GM12878 (cell line): ENCODE measurements at regions not wholly inside any gene's neighbourhood (a gene's known extent, or its start where the extent isn't known, plus 50 kb on each side); places are given as distances from the start of the nearest gene placed in this dataset.

ENCODE experiments used
- ATAC-seq: fragments of 200-7000 bp; cut with Tn5 transposase; 3 replicates; pipeline ENCODE4 v1.9.1; 2020; ENCODE audit warnings: mild to moderate bottlenecking, moderate library complexity
- BruUV-seq: library from RNA; stranded (reverse); fragments of 400-500 nt; replicated peaks from 2 replicates; lab custom pipeline; 2021; lab: Mats Ljungman, UMichigan
- CTCF ChIA-PET: fragments of 300-600 bp; sonication (Branson Sonifier 250); formaldehyde crosslinking; extraction: SDS; loops from one replicate; lab custom pipeline; 2021; ENCODE audit warnings: inconsistent platforms; lab: Yijun Ruan, JAX
- POLR2A ChIA-PET: fragments of 350-600 bp; formaldehyde crosslinking; extraction: SDS; loops from one replicate; lab custom pipeline; 2021; ENCODE audit warnings: inconsistent platforms; lab: Charles Lee
- RAD21 ChIA-PET: fragments of 300-600 bp; sonication (Branson Sonifier 250); formaldehyde crosslinking; loops from one replicate; lab custom pipeline; 2023; ENCODE audit warnings: antibody characterized with exemption; ENCODE audit not compliant: unreplicated experiment; lab: Charles Lee
- SMC1A ChIA-PET: fragments of 300-600 bp; sonication (Branson Sonifier 250); formaldehyde crosslinking; loops from one replicate; lab custom pipeline; 2023; ENCODE audit not compliant: unreplicated experiment, uncharacterized antibody; lab: Charles Lee
- DNase-seq: peaks from one replicate; pipeline ENCODE4 v3.0.0-alpha.2; 2011; ENCODE audit warnings: low read depth, low spot score
- FAIRE-seq: peaks from 3 replicates; lab custom pipeline; 2011; peaks lifted over from hg19 to GRCh38; lab: Jason Lieb, UNC
- H2AFZ ChIP-seq: 2 replicates; pipeline ENCODE4 v1.6.0; 2011; ENCODE audit warnings: low read depth, low read length, control low read depth; ENCODE audit not compliant: control insufficient read depth
- H3K27ac ChIP-seq: 2 replicates; pipeline ENCODE4 v1.5.1; 2011; ENCODE audit warnings: control low read depth; ENCODE audit not compliant: control insufficient read depth, insufficient read depth
- H3K27me3 ChIP-seq, 2 experiments: replicated peaks in 1 of 2; 2 replicates each; pipeline versions ENCODE4 v1.6.0 to v1.6.1; 2011; ENCODE audit warnings: low read length in 1 of 2; ENCODE audit not compliant: control insufficient read depth in 2 of 2, insufficient read depth in 2 of 2
- H3K36me3 ChIP-seq, 2 experiments: 2 replicates each; pipeline ENCODE4 v1.5.1; 2011; ENCODE audit warnings: low read length in 1 of 2; ENCODE audit not compliant: control insufficient read depth in 2 of 2, insufficient read depth in 2 of 2
- H3K4me1 ChIP-seq: 2 replicates; pipeline ENCODE4 v1.6.1; 2011; ENCODE audit warnings: mild to moderate bottlenecking, low read length, moderate library complexity, mixed read lengths; ENCODE audit not compliant: control insufficient read depth, insufficient read depth
- H3K4me2 ChIP-seq: 2 replicates; pipeline ENCODE4 v1.6.0; 2011; ENCODE audit warnings: control low read depth; ENCODE audit not compliant: control insufficient read depth, insufficient read depth
- H3K4me3 ChIP-seq: fragments of 200-600 bp; sonication (generic); 2 replicates; pipeline ENCODE4 v1.5.1; 2016
- H3K79me2 ChIP-seq: 2 replicates; pipeline ENCODE4 v1.6.0; 2011; ENCODE audit warnings: low read length; ENCODE audit not compliant: control insufficient read depth, insufficient read depth
- H3K9ac ChIP-seq: 2 replicates; pipeline ENCODE4 v1.8.0; 2011; ENCODE audit warnings: low read length, control low read depth, mixed read lengths; ENCODE audit not compliant: control insufficient read depth, insufficient read depth
- H3K9me3 ChIP-seq: replicated peaks from 3 replicates; pipeline ENCODE4 v1.5.1; 2011; ENCODE audit warnings: mild to moderate bottlenecking, low read length; ENCODE audit not compliant: control insufficient read depth, insufficient read depth
- H4K20me1 ChIP-seq: 2 replicates; pipeline ENCODE4 v1.6.0; 2011; ENCODE audit not compliant: control insufficient read depth, insufficient read depth
- GABPA ChIP-seq: IDR thresholded peaks from 2 replicates; pipeline ENCODE4 v1.6.1; 2014; ENCODE audit warnings: antibody characterized with exemption, low read depth, mild to moderate bottlenecking, inconsistent platforms
- MAX ChIP-seq: IDR thresholded peaks from 2 replicates; pipeline ENCODE4 v1.6.1; 2012; ENCODE audit warnings: low read depth, low read length, improper control_type of control experiment
- NBN ChIP-seq: fragments of 450-650 bp; IDR thresholded peaks from 2 replicates; pipeline ENCODE4 v1.6.1; 2016
- NR2C1 ChIP-seq: fragments of 450-650 bp; IDR thresholded peaks from 2 replicates; pipeline ENCODE4 v1.6.1; 2017; ENCODE audit warnings: antibody characterized with exemption, mild to moderate bottlenecking, moderate library complexity
- NR2F1 ChIP-seq: fragments of 450-650 bp; conservative IDR thresholded peaks from 2 replicates; pipeline ENCODE4 v1.6.1; 2017; ENCODE audit warnings: mild to moderate bottlenecking
- NRF1 ChIP-seq: conservative IDR thresholded peaks from 2 replicates; pipeline ENCODE4 v1.6.1; 2011; ENCODE audit warnings: mild to moderate bottlenecking, low read depth, low read length, improper control_type of control experiment
- ZZZ3 ChIP-seq: IDR thresholded peaks from 2 replicates; pipeline ENCODE4 v1.6.1; 2011; ENCODE audit warnings: low read depth; ENCODE audit not compliant: control insufficient read depth, insufficient read length
- WGBS: methylation state at CpG from one replicate; pipeline ENCODE4 v1.1.6; 2016; ENCODE audit warnings: low lambda C conversion rate; ENCODE audit not compliant: insufficient replicate concordance, insufficient coverage; ENCODE audit errors: missing lambda C conversion rate; 5-methylcytosine and 5-hydroxymethylcytosine counted together
- in situ Hi-C: fragments of 300-500 bp; cut with MboI; formaldehyde crosslinking; loops from 9 replicates; pipeline ENCODE4 v1.14.3; 2018; ENCODE audit warnings: mixed read lengths
- intact Hi-C: fragments of 100-400 bp; cut with micrococcal nuclease; formaldehyde crosslinking; loops from one replicate; pipeline ENCODE4 v1.14.2; 2022; ENCODE audit not compliant: unreplicated experiment

DNA sequence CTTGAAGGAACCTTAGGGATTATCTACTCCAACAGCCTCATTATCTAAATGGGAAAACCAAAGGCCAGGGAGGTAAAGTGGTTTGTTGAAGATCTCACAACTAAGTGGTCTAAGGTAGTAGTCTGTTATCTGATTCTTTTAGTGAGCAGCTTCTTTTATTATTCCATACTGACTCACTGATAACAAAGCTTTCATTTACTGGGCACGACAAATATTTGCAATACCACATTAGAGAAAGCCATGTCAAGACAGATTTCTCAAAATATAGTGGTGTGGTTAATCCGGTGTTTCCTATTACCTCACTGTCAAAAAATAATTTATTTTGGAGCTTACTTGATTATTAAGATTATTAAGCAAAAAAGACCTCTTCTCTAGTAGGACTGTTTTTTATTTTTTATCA, 369.1 kb downstream of the S1PR1 start:
- Histone ChIP-seq H3K9me3 (no peaks in the 10 kb centered on the region), H3K9ac (no peak overlapping the region), H3K36me3 (no peaks in the 10 kb centered on the region), H3K27ac (no peak overlapping the region), H4K20me1 (no peaks in the 10 kb centered on the region), H3K4me1 (no peaks in the 10 kb centered on the region), H3K27me3 (0 out of 4 replicates have a peak, but pooled peaks cover 0 to 2% of the 10 kb centered on the region in 2 experiments), H2AFZ (no peak overlapping the region), H3K4me2 (no peak overlapping the region), H3K4me3 (no peak overlapping the region), H3K79me2 (no peaks in the 10 kb centered on the region)
- POLR2A ChIA-PET = no interaction called here
- no TSS peak for BruUV-seq
- intact Hi-C loops = no loop called here
- TF ChIP-seq NRF1 (no peak), NBN (no peak), ZZZ3 (no peak), GABPA (no peak)
- CTCF ChIA-PET = interaction anchor here (0.6 kb wide), 1 partner anchor 86 kb away, joined by 3 read pairs; no protein-coding TSS in a partner anchor
- FAIRE-seq (no peak), ATAC-seq (no peak), DNase-seq (no peak)
- in situ Hi-C loops = no loop called here
- WGBS = 0% methylated on average over 2 of the region's 2 CpGs
- RAD21 ChIA-PET = no interaction called here
- SMC1A ChIA-PET = interaction anchor here (0.6 kb wide), 1 partner anchor 670 kb away, joined by 3 read pairs; no protein-coding TSS in a partner anchor

- no peaks in the 10 kb centered on the region for H3K9me3 ChIP-seq
- ChIA-PET SMC1A (no interaction called here), POLR2A (no interaction called here), CTCF (no interaction called here), RAD21 (no interaction called here)
- no peak overlapping the region for H2AFZ ChIP-seq
- in situ Hi-C loops (no loop called here), intact Hi-C loops (no loop called here)
- no peak overlapping the region for H3K9ac ChIP-seq
- TF ChIP-seq NR2C1 (no peak), NR2F1 (no peak), MAX (no peak)
- FAIRE-seq (no peak), DNase-seq (no peak), ATAC-seq (no peak)
- BruUV-seq = no TSS peak
- H3K4me1 ChIP-seq = no peaks in the 10 kb centered on the region
- no peak overlapping the region for H3K27ac ChIP-seq
- no peaks in the 10 kb centered on the region for H4K20me1 ChIP-seq
- no peaks in the 10 kb centered on the region for H3K36me3 ChIP-seq
- H3K27me3 ChIP-seq = no peaks in the 10 kb centered on the region
- no peak overlapping the region for H3K4me3 ChIP-seq
- H3K79me2 ChIP-seq = no peaks in the 10 kb centered on the region
- no peak overlapping the region for H3K4me2 ChIP-seq
Measured at GRCh38 chr1:101613546-101613945, 376.7 kb downstream of the S1PR1 start.
